ENCODE measurements at regions not wholly inside any gene's neighbourhood (a gene's known extent, or its start where the extent isn't known, plus 50 kb on each side); places are given as distances from the start of the nearest gene placed in this dataset.

GRCh38 chr2:120826716-120827410, 91.2 kb downstream of the GLI2 start:
- no peak overlapping the region for H3K4me3 ChIP-seq (ENCODE audit: low read depth, low read length)
- TF ChIP-seq CTCF (IDR thresholded peaks at IDR 0.05; ENCODE audit: insufficient read depth, low read depth, low read length, missing control alignments) = no peak
- DNase-seq (ENCODE audit: low read depth) = no peak

GRCh38 chr2:120828066-120828465, 92.4 kb downstream of the GLI2 start:
- no peak overlapping the region for H3K4me3 ChIP-seq (ENCODE audit: low read depth, low read length)
- no peak for DNase-seq (ENCODE audit: low read depth)
- no peak for TF ChIP-seq CTCF (IDR thresholded peaks at IDR 0.05; ENCODE audit: insufficient read depth, low read depth, low read length, missing control alignments)

GRCh38 chr2:120828829-120829632, 93.4 kb downstream of the GLI2 start:
- no peak for DNase-seq (ENCODE audit: low read depth)
- H3K4me3 ChIP-seq (ENCODE audit: low read depth, low read length) = no peak overlapping the region
- TF ChIP-seq CTCF (IDR thresholded peaks at IDR 0.05; ENCODE audit: insufficient read depth, low read depth, low read length, missing control alignments) = no peak

GRCh38 chr2:120829633-120830025, 94.0 kb downstream of the GLI2 start:
- TF ChIP-seq CTCF (IDR thresholded peaks at IDR 0.05; ENCODE audit: insufficient read depth, low read depth, low read length, missing control alignments) = no peak
- H3K4me3 ChIP-seq (ENCODE audit: low read depth, low read length) = no peak overlapping the region
- DNase-seq (ENCODE audit: low read depth) = no peak

- no peak overlapping the region for H3K4me3 ChIP-seq (ENCODE audit: low read depth, low read length)
- no peak for DNase-seq (ENCODE audit: low read depth)
- TF ChIP-seq CTCF (IDR thresholded peaks at IDR 0.05; ENCODE audit: insufficient read depth, low read depth, low read length, missing control alignments) = no peak
Measured at GRCh38 chr2:120830096-120830830, 94.6 kb downstream of the GLI2 start.

GRCh38 chr2:120831086-120831485, 95.4 kb downstream of the GLI2 start:
- DNase-seq (ENCODE audit: low read depth) = no peak
- H3K4me3 ChIP-seq (ENCODE audit: low read depth, low read length) = no peak overlapping the region
- no peak for TF ChIP-seq CTCF (IDR thresholded peaks at IDR 0.05; ENCODE audit: insufficient read depth, low read depth, low read length, missing control alignments)
